ENCODE measurements at regions not wholly inside any gene's neighbourhood (a gene's known extent, or its start where the extent isn't known, plus 50 kb on each side); places are given as distances from the start of the nearest gene placed in this dataset.

DNA sequence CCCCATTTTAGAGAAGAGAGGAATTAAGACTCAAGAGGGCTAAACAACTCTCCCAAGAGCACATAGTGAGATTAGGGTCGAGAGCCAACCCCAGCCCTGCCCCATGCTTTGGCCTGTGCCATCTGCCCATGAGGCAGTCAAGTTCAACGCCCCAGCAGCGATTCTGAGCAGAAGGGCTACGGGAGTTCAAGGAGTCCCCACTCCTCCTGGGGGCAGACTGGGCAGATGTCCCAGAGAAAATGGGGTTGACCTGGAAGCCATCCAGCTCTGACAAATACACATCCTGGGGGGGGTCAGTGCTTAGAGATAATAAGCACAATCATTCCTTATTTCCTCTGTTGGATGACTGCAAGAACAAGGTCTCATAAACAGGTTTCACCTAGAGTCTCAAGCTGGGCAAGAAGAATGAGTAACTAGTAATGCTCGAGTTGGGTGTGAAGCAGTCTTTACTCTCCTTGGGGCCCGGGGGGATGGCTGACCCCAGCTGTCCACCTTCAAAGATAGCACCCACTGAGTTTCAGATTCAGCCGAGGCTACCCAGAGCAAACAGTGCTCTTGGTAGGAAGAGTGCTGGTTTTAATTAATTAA, 716.4 kb downstream of the RNF144A start:
- TF ChIP-seq, protein P1, sequence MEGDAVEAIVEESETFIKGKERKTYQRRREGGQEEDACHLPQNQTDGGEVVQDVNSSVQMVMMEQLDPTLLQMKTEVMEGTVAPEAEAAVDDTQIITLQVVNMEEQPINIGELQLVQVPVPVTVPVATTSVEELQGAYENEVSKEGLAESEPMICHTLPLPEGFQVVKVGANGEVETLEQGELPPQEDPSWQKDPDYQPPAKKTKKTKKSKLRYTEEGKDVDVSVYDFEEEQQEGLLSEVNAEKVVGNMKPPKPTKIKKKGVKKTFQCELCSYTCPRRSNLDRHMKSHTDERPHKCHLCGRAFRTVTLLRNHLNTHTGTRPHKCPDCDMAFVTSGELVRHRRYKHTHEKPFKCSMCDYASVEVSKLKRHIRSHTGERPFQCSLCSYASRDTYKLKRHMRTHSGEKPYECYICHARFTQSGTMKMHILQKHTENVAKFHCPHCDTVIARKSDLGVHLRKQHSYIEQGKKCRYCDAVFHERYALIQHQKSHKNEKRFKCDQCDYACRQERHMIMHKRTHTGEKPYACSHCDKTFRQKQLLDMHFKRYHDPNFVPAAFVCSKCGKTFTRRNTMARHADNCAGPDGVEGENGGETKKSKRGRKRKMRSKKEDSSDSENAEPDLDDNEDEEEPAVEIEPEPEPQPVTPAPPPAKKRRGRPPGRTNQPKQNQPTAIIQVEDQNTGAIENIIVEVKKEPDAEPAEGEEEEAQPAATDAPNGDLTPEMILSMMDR (IDR thresholded peaks at IDR 0.05): no peak
- no peak for TF ChIP-seq POLR2A (IDR thresholded peaks at IDR 0.05)

All from heart left ventricle (tissue), 13 donors.